ENCODE measurements at regions not wholly inside any gene's neighbourhood (a gene's known extent, or its start where the extent isn't known, plus 50 kb on each side); places are given as distances from the start of the nearest gene placed in this dataset.

DNA sequence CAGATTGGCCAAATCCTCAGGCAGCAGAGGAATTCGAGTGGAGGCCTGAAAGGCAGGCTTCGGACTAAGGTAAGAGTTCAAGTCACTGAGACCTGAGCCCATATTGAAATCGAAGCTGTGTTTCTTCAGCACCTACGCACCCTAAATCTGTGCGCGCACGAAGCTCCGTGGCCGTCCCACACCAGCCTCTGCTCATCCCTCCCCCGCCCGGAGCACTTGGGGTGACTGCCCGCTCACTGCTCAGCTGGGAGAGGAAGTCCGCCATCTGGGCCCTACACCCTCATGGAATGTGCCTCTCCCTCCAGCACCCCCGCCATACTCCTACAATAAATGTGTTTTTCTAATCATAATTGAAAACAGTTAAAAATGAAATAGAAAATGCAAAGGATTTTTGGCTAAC, 734.5 kb downstream of the GALR1 start:
- no peak for TF ChIP-seq JUND (IDR thresholded peaks at IDR 0.05; ENCODE audit: low read depth)
- no peak for DNase-seq (ENCODE audit: low read depth in 1 of 2, low spot score in 1 of 2)
- in situ Hi-C loops (cut with HindIII; ENCODE audit: low pct_unique_long_range_greater_than_20kb, low sequenced_read_pairs): no loop called here

DNA sequence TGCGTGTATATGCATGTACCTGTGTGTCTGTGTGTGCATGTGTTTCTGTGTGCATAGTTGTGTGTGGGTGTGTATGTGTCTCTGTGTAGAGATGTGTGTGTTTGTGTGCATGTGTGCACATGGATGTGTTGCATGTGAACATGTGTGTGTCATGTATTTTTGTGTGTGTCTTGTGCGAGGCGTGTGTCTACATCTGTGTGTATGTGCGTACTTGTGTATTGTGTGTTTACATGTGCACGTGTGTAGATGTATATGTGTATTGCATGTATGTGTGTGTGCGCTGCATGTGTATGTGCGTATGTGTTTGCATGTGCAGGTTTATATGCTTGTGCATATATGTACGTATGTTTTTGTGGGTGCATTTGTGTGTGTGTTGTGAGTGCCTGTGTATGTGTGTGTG, 735.2 kb downstream of the GALR1 start:
- DNase-seq (ENCODE audit: low read depth in 1 of 2, low spot score in 1 of 2): no peak
- in situ Hi-C loops (cut with HindIII; ENCODE audit: low pct_unique_long_range_greater_than_20kb, low sequenced_read_pairs): no loop called here
- no peak for TF ChIP-seq JUND (IDR thresholded peaks at IDR 0.05; ENCODE audit: low read depth)

DNA sequence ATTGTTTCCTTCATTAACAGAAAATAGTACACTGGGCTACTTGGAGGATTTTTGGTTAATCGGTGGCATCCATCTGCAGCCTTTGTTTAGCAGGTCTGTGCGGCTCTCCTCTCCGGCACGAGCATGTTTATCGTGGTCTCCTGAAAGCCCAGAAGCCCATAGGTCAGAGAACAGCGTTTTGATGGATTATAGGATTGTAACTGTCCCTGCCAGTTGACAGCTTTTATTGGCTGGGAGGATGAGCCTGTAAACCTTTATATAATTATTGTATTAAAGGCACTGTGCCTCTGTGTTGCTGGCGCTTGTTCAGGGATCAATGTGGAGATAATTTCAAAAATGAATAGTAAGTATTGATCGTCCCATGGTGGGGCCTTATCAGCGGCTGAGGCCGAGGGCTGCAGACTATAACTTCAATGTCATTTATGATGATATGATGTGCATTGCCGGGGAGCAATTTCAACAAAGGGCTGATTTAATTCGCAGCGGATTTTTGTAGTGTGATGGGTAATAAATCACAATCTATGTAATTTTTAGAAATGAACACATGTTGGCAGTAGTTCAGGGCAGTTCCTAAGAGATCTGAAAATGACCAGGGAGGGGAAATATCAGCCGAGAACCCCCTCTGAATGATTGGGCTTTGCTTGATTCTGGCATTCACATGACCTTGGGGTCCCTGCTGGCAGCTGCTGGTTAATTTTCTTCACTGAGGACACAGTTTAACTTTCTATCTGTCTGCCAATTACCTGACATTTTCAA, 736.1 kb downstream of the GALR1 start:
- no peak for DNase-seq (ENCODE audit: low read depth in 1 of 2, low spot score in 1 of 2)
- TF ChIP-seq JUND (IDR thresholded peaks at IDR 0.05; ENCODE audit: low read depth): no peak
- in situ Hi-C loops (cut with HindIII; ENCODE audit: low pct_unique_long_range_greater_than_20kb, low sequenced_read_pairs): no loop called here

DNA sequence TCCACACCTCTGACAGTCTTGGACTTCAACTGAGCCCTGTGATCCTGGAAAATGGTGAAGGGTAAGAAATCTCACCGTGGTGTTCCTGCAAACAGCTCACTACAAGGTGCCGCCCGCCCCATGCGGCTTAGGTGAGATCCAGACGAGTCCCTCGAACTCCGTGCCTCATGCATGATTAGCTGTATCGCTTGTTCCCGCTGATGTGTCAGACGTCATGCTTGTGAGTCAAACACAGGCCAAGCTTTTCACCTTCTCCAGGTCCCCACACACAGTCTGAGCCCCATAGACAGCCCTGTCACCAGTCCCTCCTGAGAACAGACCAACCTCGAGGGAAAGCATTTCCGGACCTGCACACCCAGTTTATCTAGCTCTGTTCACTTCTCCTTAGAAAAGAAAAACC, 740.5 kb downstream of the GALR1 start:
- in situ Hi-C loops (cut with HindIII; ENCODE audit: low pct_unique_long_range_greater_than_20kb, low sequenced_read_pairs): no loop called here
- no peak for TF ChIP-seq JUND (IDR thresholded peaks at IDR 0.05; ENCODE audit: low read depth)

DNA sequence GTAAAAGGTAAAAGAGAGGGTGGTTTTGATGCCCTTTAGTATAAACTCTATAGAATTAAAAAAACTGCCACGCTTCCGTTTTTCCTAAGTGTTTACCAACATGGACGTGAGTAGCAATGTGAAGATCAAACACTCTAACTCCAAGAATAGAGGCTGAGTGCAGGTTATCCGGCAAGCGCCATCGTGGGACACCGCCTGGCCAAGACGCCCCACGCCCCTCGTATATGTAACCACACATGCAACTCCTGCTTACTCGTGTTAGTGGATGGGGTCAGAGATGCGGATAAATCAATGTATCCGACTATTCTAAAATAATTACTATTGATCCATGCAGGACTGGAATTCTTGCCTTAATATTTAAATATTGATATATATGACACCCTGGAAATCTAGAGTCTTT, 741.3 kb downstream of the GALR1 start:
- DNase-seq (ENCODE audit: low read depth in 1 of 2, low spot score in 1 of 2): no peak
- in situ Hi-C loops (cut with HindIII; ENCODE audit: low pct_unique_long_range_greater_than_20kb, low sequenced_read_pairs): no loop called here
- TF ChIP-seq JUND (IDR thresholded peaks at IDR 0.05; ENCODE audit: low read depth): no peak

More for the DNA sequence above, 740.5 kb downstream of the GALR1 start:
- DNase-seq (ENCODE audit: low read depth in 1 of 2, low spot score in 1 of 2): no peak

DNA sequence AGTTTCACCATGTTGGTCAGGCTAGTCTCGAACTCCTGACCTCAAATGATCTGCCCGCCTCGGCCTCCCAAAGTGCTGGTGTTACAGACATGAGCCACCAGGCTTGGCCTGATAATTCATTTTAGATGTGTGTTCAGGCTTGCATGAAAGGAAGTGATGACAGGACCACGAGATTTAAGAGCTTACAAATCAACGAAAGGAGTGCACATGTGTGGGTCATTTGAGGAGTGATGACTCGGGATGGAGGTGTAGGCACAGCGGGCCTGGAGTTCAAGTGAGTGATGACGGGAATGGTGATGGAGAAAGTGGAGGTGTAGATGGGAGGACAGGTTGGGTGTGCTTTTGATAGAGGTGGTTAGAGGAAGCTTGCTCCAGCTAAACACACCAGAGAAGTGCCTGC, 742.4 kb downstream of the GALR1 start:
- in situ Hi-C loops (cut with HindIII; ENCODE audit: low pct_unique_long_range_greater_than_20kb, low sequenced_read_pairs): no loop called here
- no peak for DNase-seq (ENCODE audit: low read depth in 1 of 2, low spot score in 1 of 2)

DNA sequence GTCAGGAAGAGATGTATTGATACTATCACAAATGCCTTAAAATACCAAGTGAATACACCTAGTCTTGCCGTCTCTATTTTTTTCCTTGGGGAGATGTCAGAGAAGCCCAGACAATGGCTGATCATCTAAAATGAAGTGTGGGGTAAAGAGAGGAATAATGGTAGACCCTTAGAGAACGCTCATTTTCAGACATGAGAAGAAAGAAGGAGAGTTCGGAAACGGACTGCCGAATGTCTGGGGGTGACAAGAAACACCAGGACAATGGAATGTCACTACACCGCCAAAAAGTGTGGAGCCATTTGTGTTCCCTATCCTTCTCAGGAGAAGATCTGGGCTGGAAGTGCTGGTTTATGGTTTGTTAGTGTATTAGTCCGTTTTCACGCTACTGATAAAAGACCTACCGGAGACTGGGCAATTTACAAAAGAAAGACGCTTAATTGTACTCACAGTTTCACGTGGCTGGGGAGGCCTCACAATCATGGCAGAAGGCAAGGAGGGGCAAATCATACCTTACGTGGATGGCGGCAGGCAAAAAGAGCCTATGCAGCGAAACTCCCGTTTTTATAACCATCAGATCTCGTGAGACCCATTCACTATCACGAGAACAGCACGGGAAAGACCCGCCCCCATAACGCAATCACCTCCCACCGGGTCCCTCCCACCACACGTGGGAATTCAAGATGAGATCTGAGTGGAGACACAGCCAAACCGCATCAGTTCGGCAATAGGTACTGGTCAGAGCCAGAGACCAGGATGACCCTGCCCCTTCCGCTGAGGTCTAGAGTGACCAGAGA, 743.7 kb downstream of the GALR1 start:
- no peak for DNase-seq (ENCODE audit: low read depth in 1 of 2, low spot score in 1 of 2)
- TF ChIP-seq JUND (IDR thresholded peaks at IDR 0.05; ENCODE audit: low read depth): no peak
- in situ Hi-C loops (cut with HindIII; ENCODE audit: low pct_unique_long_range_greater_than_20kb, low sequenced_read_pairs): no loop called here

More for the DNA sequence above, 742.4 kb downstream of the GALR1 start:
- TF ChIP-seq JUND (IDR thresholded peaks at IDR 0.05; ENCODE audit: low read depth): no peak

DNA sequence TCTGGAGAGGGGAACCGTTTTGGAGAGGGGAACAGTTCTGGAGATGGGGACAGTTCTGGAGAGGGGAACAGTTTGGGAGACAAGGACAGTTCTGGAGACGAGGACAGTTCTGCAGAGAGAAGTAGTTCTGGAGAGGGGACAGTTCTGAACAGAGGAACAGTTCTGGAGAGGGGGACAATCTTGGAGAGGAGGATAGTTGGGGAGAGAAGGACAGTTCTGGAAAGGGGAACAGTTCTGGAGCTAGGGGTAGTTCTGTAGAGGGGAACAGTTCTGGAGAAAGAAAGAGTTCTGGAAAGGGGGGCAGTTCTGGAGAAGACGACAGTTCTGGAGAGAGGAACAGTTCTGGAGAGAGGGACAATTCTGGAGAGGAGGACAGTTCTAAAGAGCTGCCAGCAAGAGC, 745.9 kb downstream of the GALR1 start:
- no peak for DNase-seq (ENCODE audit: low read depth in 1 of 2, low spot score in 1 of 2)
- in situ Hi-C loops (cut with HindIII; ENCODE audit: low pct_unique_long_range_greater_than_20kb, low sequenced_read_pairs): no loop called here
- no peak for TF ChIP-seq JUND (IDR thresholded peaks at IDR 0.05; ENCODE audit: low read depth)

DNA sequence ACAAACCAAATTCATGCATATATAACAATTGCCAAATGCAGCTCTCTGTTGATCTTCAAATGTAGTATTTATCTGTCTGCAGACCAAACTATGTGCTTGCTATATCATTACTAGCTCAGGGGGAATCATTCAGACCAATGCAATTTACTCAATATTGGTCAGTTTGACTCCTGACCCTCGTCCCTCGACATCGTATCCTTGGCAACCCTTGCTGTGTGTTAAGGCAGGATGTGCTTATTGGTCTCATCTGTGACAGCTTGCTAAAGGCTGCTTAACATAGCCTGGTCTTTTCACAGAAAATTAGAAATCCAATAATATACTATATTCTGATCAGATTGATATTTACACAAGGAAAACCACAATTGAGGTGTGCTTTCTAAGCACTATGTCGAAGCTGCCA, 747.1 kb downstream of the GALR1 start:
- in situ Hi-C loops (cut with HindIII; ENCODE audit: low pct_unique_long_range_greater_than_20kb, low sequenced_read_pairs): no loop called here
- no peak for TF ChIP-seq JUND (IDR thresholded peaks at IDR 0.05; ENCODE audit: low read depth)
- no peak for DNase-seq (ENCODE audit: low read depth in 1 of 2, low spot score in 1 of 2)

DNA sequence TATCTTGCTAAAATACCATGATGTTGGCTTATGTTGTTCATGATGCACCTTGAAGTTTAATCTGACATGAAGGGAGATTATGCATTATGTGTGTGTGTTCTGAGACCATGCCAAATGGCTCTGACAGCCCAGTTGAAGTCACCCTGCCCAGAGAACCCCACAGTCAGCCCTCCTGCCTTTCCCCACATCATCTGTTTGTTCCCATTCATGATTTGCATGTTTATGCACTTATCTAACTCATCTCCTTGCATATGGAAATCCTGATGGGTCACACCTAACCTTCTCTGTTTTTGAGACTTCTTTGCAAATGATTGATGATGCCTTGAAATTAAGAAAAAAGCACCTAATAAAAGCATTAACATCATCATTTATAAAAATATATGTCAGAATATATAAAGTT, 752.2 kb downstream of the GALR1 start:
- DNase-seq (ENCODE audit: low read depth in 1 of 2, low spot score in 1 of 2): no peak
- no peak for TF ChIP-seq JUND (IDR thresholded peaks at IDR 0.05; ENCODE audit: low read depth)
- in situ Hi-C loops (cut with HindIII; ENCODE audit: low pct_unique_long_range_greater_than_20kb, low sequenced_read_pairs): no loop called here

DNA sequence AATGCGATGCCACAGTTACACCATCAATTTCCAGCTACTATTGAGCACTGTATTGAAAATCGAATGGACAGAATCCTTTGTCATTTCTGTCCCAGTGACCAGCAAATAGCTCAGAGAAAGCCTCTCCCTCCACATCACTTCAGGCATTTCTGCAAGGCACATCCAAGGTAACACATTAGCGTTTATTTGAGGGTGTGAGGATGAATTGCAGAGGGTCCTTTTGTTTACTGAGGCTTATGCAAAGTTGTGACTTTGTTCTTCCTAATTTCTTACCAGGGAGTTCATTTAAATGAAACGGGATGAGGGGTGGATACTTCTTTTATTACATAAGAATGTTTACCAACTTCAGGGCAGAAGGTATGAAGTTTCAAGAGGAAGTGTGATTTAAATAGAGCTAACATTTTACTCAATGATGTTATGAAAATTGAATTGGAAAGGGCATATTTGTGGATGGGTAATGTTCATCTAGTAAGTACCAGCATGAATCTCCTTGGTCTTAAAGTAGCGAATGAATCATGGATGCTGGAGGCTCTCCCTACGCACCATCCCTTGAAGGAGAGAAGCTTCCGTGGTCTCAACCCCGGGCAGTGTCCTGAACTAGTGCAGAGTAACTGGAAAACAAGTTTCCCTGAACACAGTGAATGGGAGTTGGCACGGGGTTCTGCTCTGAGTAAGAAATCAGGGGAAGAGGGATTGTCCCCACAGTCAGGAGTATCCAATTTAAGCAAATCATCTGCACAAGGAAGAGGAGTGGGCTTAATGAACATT, 756.5 kb downstream of the GALR1 start:
- DNase-seq (ENCODE audit: low read depth in 1 of 2, low spot score in 1 of 2): no peak
- TF ChIP-seq JUND (IDR thresholded peaks at IDR 0.05; ENCODE audit: low read depth): no peak
- in situ Hi-C loops (cut with HindIII; ENCODE audit: low pct_unique_long_range_greater_than_20kb, low sequenced_read_pairs): no loop called here

DNA sequence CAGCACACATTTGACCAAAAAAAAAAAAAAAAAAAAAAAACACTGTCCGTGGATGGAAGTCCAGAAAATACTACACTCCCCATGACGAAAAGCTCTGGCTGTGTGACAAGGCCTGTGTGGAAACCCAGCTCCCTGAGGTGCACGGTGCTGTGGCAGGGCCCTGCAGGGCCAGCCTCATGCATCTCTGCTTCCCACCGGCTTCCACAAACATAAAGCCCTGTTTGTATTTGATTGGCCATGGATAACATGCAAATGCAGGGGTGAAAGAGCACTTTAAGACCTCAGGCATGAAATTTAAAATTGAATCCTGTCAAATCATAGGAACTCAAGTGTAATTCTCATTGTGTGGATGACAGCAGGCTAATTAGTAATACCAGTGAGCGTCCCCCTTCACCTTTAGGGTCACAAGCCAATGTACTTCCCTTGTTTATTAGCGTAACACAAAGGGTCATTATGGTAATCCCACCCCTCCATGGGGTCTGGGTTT, 757.2 kb downstream of the GALR1 start:
- TF ChIP-seq JUND (IDR thresholded peaks at IDR 0.05; ENCODE audit: low read depth): no peak
- in situ Hi-C loops (cut with HindIII; ENCODE audit: low pct_unique_long_range_greater_than_20kb, low sequenced_read_pairs): no loop called here
- no peak for DNase-seq (ENCODE audit: low read depth in 1 of 2, low spot score in 1 of 2)

DNA sequence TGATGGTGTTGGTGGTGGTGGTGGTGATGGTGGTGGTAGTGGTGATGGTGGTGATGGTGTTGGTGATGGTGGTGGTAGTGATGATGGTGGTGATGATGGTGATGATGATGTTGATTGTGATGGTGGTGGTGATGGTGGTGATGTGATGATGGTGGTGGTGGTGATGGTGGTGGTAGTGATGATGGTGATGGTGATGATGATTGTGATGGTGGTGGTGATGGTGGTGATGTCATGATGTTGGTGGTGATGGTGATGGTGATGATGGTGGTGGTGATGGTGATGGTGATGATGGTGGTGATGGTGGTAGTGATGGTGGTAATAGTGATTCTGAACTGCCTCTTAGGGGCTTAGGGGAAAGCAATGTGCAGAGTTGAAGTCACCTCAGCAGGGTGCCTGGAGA, 760.7 kb downstream of the GALR1 start:
- in situ Hi-C loops (cut with HindIII; ENCODE audit: low pct_unique_long_range_greater_than_20kb, low sequenced_read_pairs): no loop called here
- no peak for TF ChIP-seq JUND (IDR thresholded peaks at IDR 0.05; ENCODE audit: low read depth)
- no peak for DNase-seq (ENCODE audit: low read depth in 1 of 2, low spot score in 1 of 2)

Measured in T47D (cell line).